Activated naive CD4-positive, alpha-beta T cell treated with anti-CD3 and anti-CD28 coated beads for 36 hours (primary cell): ENCODE measurements at regions not wholly inside any gene's neighbourhood (a gene's known extent, or its start where the extent isn't known, plus 50 kb on each side); places are given as distances from the start of the nearest gene placed in this dataset.

ENCODE experiments used
- CTCF ChIA-PET: fragments of 350-600 bp; sonication (Branson Sonifier 250); formaldehyde crosslinking; loops from one replicate; lab custom pipeline; 2021; ENCODE audit warnings: antibody characterized with exemption; lab: Charles Lee
- DNase-seq: peaks from one replicate; pipeline ENCODE4 v3.0.0-alpha.2; 2020
- H3K27ac Mint-ChIP-seq: one replicate; pipeline ENCODE4 v1.8.0; 2021; ENCODE audit warnings: mild to moderate bottlenecking, mixed read lengths
- H3K27me3 Mint-ChIP-seq: one replicate; pipeline ENCODE4 v1.8.0; 2021; ENCODE audit warnings: low read depth, mixed read lengths
- H3K36me3 Mint-ChIP-seq: one replicate; pipeline ENCODE4 v1.8.0; 2021; ENCODE audit warnings: low read depth, mixed read lengths
- H3K4me1 Mint-ChIP-seq: one replicate; pipeline ENCODE4 v1.8.0; 2021; ENCODE audit warnings: low read depth, mixed read lengths
- H3K4me3 Mint-ChIP-seq: one replicate; pipeline ENCODE4 v1.8.0; 2021; ENCODE audit warnings: mild to moderate bottlenecking, moderate library complexity, mixed read lengths
- H3K9me3 Mint-ChIP-seq: one replicate; pipeline ENCODE4 v1.8.0; 2021; ENCODE audit warnings: mixed read lengths
- intact Hi-C: fragments of 100-400 bp; cut with micrococcal nuclease; formaldehyde crosslinking; loops from one replicate; pipeline ENCODE4 v1.15.1; 2023

DNA sequence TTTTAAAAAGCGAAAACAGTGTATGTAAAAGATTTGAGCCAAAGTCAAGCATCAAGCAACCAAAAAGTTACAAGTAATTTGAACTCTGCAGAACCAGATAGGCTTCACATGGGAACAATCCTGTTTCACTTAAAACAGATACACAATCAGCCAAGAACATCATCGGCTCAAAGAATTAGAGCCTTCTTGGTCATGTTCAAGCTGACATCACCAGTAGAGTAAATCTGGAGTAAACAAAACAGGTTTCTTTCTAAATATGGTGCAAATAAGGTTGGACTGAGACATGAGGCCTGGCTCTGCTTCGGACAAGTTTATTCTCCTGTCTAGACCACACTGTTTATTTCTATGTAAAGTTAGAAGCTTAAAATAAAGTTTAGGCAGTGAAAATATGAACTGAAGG, 116.0 kb downstream of the GMNC start:
- peaks cover 4% of the 10 kb centered on the region for H3K27me3 Mint-ChIP-seq
- intact Hi-C loops = no loop called here
- DNase-seq = no peak
- H3K4me3 Mint-ChIP-seq = no peak overlapping the region
- H3K9me3 Mint-ChIP-seq = no peaks in the 10 kb centered on the region
- H3K27ac Mint-ChIP-seq = no peak overlapping the region
- no peaks in the 10 kb centered on the region for H3K4me1 Mint-ChIP-seq
- CTCF ChIA-PET = no interaction called here
- no peaks in the 10 kb centered on the region for H3K36me3 Mint-ChIP-seq

DNA sequence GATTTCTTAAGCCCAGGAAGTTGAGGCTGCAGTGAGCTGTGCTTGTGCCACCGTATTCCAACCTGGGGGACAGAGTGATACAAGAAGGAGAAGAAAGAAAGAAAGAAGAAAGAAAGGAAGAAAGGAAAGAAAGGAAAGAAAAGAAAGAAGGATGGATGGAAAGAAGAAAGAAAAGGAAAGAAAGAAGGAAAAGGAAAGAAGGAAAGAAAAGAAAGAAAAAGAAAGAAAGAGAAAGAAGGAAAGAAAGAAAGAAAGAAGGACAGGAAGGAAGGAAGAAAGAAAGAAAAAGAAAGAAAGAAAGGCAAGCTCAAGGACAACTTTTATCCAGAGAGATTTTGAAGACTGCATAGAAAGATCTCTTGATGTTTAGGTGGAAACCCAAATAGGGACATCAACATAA, 120.7 kb downstream of the GMNC start:
- H3K36me3 Mint-ChIP-seq = no peaks in the 10 kb centered on the region

DNA sequence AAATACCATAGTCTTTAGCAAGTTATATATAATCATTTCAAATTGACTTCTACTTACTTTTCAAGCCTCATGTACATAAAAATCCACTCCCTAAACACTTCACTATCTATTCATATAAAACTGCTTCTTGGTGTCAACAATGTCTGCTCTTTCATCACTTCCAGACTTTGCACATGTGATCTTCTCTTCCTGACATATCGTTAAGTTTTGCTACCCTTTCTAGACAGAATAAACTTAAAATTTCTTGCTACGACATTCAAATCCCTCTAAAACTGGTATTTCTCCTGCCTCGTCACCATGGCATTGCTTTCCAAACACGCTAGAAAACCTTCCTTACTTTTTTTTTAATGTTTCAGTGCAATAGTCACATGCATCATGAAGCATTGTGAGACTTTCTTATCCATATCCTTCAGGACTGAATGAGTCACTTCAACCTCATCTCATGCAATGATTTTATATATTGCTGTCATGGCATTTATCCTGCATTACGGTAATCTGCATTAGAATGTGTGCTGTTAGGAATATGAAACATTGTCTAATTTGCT, 122.8 kb downstream of the GMNC start:
- Mint-ChIP-seq H3K27me3 (peaks cover 11% of the 10 kb centered on the region), H3K27ac (no peak overlapping the region)
- intact Hi-C loops = no loop called here

More for the DNA sequence above, 120.7 kb downstream of the GMNC start:
- intact Hi-C loops = no loop called here
- CTCF ChIA-PET = no interaction called here
- Mint-ChIP-seq H3K9me3 (no peaks in the 10 kb centered on the region), H3K27me3 (peaks cover 11% of the 10 kb centered on the region), H3K4me1 (no peaks in the 10 kb centered on the region), H3K27ac (no peak overlapping the region), H3K4me3 (no peak overlapping the region)
- no peak for DNase-seq

DNA sequence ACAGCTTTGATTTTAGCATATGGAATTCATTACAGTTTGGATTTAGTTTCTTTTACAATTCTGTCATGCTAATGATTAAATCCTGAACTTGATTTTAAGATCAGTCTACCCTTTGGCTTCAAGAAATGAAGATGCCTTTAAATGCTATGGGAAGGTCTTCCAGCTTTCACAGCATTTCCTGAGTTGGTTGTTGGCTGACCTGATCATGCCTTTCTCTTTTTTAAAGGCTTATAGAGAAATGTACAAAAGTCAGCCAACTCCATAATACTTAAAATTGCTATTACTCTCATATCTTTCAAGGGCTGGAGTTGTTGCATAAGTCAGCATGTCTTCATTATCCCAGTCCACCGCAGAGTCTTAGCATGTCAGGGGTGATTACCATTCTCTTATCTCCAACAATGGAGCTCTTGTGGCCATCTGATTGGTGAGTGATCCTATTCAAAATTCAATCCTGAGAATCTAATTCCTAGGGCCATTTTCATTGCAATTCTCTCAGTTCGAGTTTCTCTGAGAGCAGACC, 123.8 kb downstream of the GMNC start:
- H3K36me3 Mint-ChIP-seq = no peaks in the 10 kb centered on the region
- CTCF ChIA-PET = no interaction called here
- no peaks in the 10 kb centered on the region for H3K9me3 Mint-ChIP-seq
- no peak overlapping the region for H3K27ac Mint-ChIP-seq
- H3K4me3 Mint-ChIP-seq = no peak overlapping the region
- no peak for DNase-seq
- peaks cover 11% of the 10 kb centered on the region for H3K27me3 Mint-ChIP-seq
- H3K4me1 Mint-ChIP-seq = no peaks in the 10 kb centered on the region
- intact Hi-C loops = no loop called here

More for the DNA sequence above, 122.8 kb downstream of the GMNC start:
- Mint-ChIP-seq H3K9me3 (no peaks in the 10 kb centered on the region), H3K4me3 (no peak overlapping the region), H3K36me3 (no peaks in the 10 kb centered on the region), H3K4me1 (no peaks in the 10 kb centered on the region)
- CTCF ChIA-PET = interaction anchor here (0.7 kb wide), 1 partner anchor 43 kb away, joined by 3 read pairs; no protein-coding TSS in a partner anchor
- no peak for DNase-seq

DNA sequence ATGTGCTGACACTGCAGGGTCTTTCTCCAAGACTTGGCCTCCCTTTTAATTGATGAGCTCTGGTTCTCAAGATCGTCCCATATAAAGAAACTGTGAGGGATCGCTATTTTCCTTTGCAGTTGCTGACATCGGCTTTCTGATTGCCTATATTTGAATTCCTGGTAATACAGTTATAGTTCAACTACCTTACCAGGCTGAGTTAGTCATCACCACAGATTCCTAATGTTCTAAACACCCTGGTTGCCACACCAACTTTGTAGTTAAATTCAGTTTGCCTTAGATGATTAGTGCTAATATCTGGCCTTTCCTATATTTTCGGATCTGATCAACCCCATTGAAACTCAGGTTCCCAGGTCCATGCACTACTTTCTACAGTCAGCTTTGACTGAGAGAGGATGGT, 125.0 kb downstream of the GMNC start:
- DNase-seq = no peak
- intact Hi-C loops = no loop called here
- Mint-ChIP-seq H3K4me1 (no peaks in the 10 kb centered on the region), H3K9me3 (no peaks in the 10 kb centered on the region), H3K27me3 (peaks cover 11% of the 10 kb centered on the region), H3K36me3 (no peaks in the 10 kb centered on the region), H3K27ac (no peak overlapping the region), H3K4me3 (no peak overlapping the region)
- CTCF ChIA-PET = interaction anchor here (0.6 kb wide), 1 partner anchor 11 kb away, joined by 3 read pairs; no protein-coding TSS in a partner anchor

DNA sequence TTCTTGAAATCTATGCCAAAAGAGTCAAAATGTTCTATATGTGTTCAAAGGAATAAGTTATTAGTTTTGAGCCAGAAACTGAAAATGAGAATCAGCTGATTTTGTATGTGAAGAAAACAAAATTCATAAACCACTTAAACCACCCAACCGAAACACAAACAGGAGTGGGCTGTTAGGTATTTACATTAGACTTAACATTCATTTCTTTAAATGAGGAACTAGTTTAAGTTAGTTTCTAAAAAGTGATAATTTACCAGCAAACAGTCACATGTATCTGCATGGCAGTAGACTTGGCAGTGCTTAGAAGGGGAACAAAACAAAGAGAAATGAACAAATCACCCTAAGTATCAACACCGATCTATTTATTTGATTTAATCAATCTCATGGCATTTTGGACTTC, 128.0 kb downstream of the GMNC start:
- no peaks in the 10 kb centered on the region for H3K9me3 Mint-ChIP-seq
- no peaks in the 10 kb centered on the region for H3K4me1 Mint-ChIP-seq
- CTCF ChIA-PET = no interaction called here
- no peak overlapping the region for H3K4me3 Mint-ChIP-seq
- no peaks in the 10 kb centered on the region for H3K27me3 Mint-ChIP-seq
- no peak for DNase-seq
- intact Hi-C loops = no loop called here
- no peak overlapping the region for H3K27ac Mint-ChIP-seq
- H3K36me3 Mint-ChIP-seq = no peaks in the 10 kb centered on the region

DNA sequence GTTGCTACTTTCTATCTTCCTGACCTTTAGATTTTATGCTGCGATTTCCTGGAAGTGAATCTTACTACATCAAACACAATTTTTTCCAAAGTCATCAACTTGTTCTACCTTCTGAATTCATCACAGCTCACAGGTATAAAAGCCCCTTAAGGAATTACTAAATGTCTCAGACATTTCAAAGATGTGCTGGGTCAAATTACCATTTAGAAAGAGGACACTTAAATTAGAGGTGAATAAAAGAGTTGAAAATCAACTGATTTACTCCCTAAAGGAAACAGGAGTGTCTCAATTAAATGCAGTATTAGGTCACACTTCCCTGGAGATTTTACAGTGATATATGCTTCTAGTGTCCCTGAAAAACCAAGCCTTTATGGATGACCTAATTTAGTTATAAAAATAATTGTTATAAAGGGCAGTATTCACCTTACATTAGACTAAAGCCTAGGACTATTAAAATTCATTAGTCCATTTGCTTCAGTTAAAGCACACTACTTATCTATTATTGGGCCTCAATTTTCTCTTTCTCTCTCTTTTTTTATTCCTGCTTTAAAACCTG, 128.8 kb downstream of the GMNC start:
- intact Hi-C loops = no loop called here
- H3K27me3 Mint-ChIP-seq = no peaks in the 10 kb centered on the region
- no peaks in the 10 kb centered on the region for H3K36me3 Mint-ChIP-seq
- no peaks in the 10 kb centered on the region for H3K4me1 Mint-ChIP-seq
- CTCF ChIA-PET = no interaction called here
- H3K9me3 Mint-ChIP-seq = no peaks in the 10 kb centered on the region
- H3K4me3 Mint-ChIP-seq = no peak overlapping the region
- DNase-seq = no peak
- no peak overlapping the region for H3K27ac Mint-ChIP-seq

DNA sequence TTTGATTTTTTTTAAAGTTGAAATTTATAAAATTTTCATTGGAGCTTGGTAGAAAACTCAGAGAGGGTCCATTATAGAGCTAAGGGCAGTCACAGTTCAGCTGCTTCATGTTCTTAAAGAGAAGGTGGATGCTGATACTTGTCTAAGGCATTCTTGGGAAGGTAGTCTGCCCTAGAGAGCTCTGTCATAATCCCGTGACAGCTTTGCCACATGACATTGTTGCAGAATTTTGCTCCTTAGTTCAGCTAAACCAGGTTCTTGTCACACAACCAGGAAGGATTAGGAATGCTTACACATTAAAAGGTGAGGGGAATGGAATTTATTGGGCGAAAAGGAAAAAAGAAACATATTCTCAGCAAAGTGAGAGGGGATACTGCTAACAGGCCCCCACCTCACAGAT, 130.9 kb downstream of the GMNC start:
- CTCF ChIA-PET = interaction anchor here (0.9 kb wide), 1 partner anchor 32 kb away, joined by 3 read pairs; no protein-coding TSS in a partner anchor
- H3K4me1 Mint-ChIP-seq = no peaks in the 10 kb centered on the region
- no peaks in the 10 kb centered on the region for H3K9me3 Mint-ChIP-seq
- DNase-seq = no peak
- H3K36me3 Mint-ChIP-seq = no peaks in the 10 kb centered on the region
- no peaks in the 10 kb centered on the region for H3K27me3 Mint-ChIP-seq
- intact Hi-C loops = no loop called here
- H3K27ac Mint-ChIP-seq = no peak overlapping the region
- H3K4me3 Mint-ChIP-seq = no peak overlapping the region

DNA sequence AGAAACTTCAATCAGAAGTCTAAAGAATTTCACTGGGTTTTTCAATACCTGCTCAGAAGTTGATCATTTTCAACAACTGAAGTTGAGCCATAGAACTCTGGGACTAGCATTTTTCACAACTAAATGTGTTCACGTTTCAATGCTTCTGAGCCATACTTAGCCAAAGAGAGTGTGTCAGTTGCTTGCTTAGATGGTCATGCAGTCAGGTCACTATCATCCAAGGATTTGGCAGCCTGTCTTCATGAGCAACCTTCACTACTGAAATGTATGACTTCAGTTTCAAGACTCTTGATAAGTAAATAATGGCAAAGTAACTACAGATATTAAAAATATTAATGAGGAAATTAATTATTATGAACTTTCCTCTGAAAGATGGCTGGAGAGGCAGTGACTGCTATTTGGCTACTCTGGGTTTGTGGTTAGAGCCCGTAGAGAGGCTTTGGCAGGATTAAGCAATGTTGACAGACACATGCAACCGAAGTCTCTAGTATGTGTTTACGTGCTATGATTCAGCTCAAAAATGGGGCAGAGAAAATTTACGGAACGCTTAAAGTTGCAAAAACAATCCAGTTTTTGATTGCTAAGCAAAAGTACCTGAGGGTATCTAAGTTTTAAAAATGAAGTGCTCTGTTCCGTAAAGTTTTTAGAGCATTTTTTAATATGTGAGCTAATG, 133.8 kb downstream of the GMNC start:
- intact Hi-C loops = no loop called here

DNA sequence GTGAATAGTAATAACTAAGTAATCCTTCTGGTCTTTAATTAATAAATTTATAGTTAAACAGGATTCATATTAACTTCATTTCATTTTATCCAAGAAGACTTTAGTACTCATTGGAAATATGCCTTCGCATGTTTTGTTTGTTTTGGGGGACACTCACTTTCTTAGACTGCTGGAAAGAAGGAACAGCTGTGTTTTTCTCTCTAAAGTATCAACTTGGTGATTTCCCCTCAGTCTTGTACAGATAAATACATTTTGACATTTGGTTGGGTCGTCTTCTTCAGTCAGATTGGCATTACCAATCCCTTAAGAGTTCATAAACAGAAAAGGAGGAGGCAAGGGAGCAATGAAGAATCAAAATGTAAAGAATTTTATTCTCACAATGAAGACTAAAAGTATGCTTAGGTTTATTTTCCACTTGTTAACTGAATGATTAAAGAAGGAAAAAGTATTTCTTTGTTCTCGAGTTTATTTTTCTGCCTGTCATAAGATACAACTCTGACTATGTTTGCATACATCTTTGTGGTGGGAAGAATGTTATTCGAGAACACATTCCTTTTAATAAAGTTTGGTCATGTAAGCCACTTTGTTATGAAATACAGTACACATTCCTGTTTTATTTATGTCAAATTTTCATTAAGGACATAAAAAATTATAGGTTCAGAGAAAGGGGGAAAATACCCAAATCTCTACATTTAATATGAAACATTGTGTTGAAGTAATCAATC, 140.2 kb downstream of the GMNC start:
- CTCF ChIA-PET = no interaction called here
- Mint-ChIP-seq H3K36me3 (no peaks in the 10 kb centered on the region), H3K4me3 (no peak overlapping the region), H3K4me1 (no peaks in the 10 kb centered on the region), H3K27me3 (peaks cover 6% of the 10 kb centered on the region), H3K9me3 (no peaks in the 10 kb centered on the region), H3K27ac (no peak overlapping the region)
- intact Hi-C loops = no loop called here
- no peak for DNase-seq

More for the DNA sequence above, 133.8 kb downstream of the GMNC start:
- Mint-ChIP-seq H3K36me3 (no peaks in the 10 kb centered on the region), H3K9me3 (no peaks in the 10 kb centered on the region), H3K4me1 (no peaks in the 10 kb centered on the region), H3K27ac (no peak overlapping the region), H3K27me3 (peaks cover 2% of the 10 kb centered on the region), H3K4me3 (no peak overlapping the region)
- DNase-seq = no peak
- CTCF ChIA-PET = no interaction called here

DNA sequence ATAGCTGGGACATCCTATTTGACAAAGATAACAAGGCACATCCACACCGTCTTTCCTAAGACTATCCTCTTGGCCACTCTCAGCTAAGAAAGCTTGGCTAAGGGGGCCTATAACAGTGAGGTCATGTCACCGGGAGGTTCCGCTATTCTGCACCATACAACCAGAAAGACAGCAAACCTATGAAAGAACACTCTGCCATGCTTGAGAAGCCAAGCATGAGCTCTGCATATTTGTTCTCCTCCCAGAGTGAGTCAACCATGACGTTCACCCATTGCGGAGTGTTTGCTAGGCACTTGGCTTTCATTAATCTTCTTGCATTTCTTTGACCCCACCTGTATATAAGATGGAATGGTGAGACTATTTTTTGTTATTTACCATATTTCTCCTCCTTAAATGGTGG, 141.2 kb downstream of the GMNC start:
- no peak overlapping the region for H3K4me3 Mint-ChIP-seq
- H3K4me1 Mint-ChIP-seq = no peaks in the 10 kb centered on the region
- no peak for DNase-seq
- H3K36me3 Mint-ChIP-seq = no peaks in the 10 kb centered on the region
- H3K27ac Mint-ChIP-seq = no peak overlapping the region
- no peaks in the 10 kb centered on the region for H3K9me3 Mint-ChIP-seq
- H3K27me3 Mint-ChIP-seq = peaks cover 7% of the 10 kb centered on the region
- CTCF ChIA-PET = no interaction called here
- intact Hi-C loops = no loop called here

DNA sequence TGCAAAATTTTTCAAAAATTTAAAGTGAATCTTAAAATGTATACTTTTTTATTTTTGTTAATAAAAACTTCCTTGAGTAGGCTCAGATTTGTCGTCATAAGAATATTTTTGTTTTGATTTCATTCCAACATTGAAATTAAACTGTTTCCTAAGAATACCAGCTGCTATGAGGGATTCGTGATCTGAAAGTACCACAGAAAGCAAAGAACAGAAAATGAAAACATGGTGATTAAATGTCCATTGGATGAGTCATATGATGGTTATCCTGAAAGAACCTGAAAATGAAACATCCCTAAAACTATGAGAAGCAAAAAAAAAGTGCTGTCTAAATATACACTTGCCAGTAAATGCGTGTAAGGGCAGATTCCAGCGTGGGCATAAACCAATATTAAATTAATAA, 143.8 kb downstream of the GMNC start:
- intact Hi-C loops = no loop called here
- no peaks in the 10 kb centered on the region for H3K9me3 Mint-ChIP-seq
- no peaks in the 10 kb centered on the region for H3K4me1 Mint-ChIP-seq
- H3K4me3 Mint-ChIP-seq = no peak overlapping the region
- CTCF ChIA-PET = no interaction called here
- H3K27me3 Mint-ChIP-seq = peaks cover 7% of the 10 kb centered on the region
- no peak overlapping the region for H3K27ac Mint-ChIP-seq
- DNase-seq = no peak
- no peaks in the 10 kb centered on the region for H3K36me3 Mint-ChIP-seq
